ENCODE measurements at regions not wholly inside any gene's neighbourhood (a gene's known extent, or its start where the extent isn't known, plus 50 kb on each side); places are given as distances from the start of the nearest gene placed in this dataset.

DNA sequence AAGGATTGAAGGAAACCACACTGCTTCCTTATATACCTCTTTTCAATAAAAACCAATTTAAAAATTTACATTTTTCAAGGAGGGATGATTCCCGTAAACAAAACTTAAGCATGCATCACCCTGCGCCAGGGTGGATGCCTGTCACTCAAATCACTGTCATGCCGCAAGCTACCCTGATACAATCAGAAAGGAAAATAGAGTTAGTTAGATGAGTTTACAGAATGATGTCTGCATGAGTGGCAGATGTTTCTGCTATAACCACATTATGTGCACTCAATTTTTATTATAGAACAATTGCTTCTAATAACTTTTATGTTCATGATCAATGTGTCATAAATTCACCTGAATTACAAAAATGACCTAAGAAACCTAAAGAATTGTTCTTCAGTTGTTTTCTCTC is 123.4 kb upstream of the ADGRL4 start:
- Histone ChIP-seq H3K4me1 (ENCODE audit: control insufficient read depth in 2 of 3, insufficient read depth in 2 of 3, low read depth in 1 of 3, low read length in 3 of 3) (no peaks in the 10 kb centered on the region), H3K9ac (ENCODE audit: low read length in 3 of 3) (no peak overlapping the region), H3K27me3 (ENCODE audit: control insufficient read depth, insufficient read depth, low read length) (no peaks in the 10 kb centered on the region), H3K9me3 (ENCODE audit: control insufficient read depth in 2 of 3, insufficient read depth in 1 of 3, low read length in 3 of 3) (no peaks in the 10 kb centered on the region), H3K4me3 (ENCODE audit: low read length in 3 of 3) (no peak overlapping the region), H3K27ac (ENCODE audit: low read depth in 2 of 2, low read length in 2 of 2) (no peak overlapping the region), H3K36me3 (ENCODE audit: control insufficient read depth in 2 of 3, insufficient read depth in 3 of 3, low read length in 3 of 3) (no peaks in the 10 kb centered on the region)
- DNase-seq (no peak), FAIRE-seq (no peak)
- intact Hi-C loops (cut with DNase I) = no loop called here
- TF ChIP-seq, protein P1, sequence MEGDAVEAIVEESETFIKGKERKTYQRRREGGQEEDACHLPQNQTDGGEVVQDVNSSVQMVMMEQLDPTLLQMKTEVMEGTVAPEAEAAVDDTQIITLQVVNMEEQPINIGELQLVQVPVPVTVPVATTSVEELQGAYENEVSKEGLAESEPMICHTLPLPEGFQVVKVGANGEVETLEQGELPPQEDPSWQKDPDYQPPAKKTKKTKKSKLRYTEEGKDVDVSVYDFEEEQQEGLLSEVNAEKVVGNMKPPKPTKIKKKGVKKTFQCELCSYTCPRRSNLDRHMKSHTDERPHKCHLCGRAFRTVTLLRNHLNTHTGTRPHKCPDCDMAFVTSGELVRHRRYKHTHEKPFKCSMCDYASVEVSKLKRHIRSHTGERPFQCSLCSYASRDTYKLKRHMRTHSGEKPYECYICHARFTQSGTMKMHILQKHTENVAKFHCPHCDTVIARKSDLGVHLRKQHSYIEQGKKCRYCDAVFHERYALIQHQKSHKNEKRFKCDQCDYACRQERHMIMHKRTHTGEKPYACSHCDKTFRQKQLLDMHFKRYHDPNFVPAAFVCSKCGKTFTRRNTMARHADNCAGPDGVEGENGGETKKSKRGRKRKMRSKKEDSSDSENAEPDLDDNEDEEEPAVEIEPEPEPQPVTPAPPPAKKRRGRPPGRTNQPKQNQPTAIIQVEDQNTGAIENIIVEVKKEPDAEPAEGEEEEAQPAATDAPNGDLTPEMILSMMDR (IDR thresholded peaks at IDR 0.05; ENCODE audit: borderline replicate concordance, extremely low read depth, insufficient read depth) = no peak

DNA sequence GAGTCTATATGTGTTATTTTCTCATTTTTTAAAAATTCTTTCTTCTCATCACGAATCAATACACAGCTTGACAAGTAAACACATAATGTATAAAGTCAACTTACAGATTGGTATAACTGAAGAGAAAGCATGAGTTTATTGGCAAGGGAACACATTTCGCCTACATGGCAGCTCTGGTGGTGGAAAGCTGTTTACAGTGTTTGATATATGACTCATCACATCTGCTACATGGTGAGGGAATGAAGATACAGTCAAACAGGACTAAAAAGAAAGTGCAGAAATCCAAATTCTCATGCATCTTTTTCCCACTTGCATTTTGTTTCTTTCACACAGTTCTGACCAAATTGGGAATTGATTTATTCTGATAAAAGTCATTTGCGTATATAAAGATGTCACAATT is 122.2 kb upstream of the ADGRL4 start:
- FAIRE-seq = no peak

DNA sequence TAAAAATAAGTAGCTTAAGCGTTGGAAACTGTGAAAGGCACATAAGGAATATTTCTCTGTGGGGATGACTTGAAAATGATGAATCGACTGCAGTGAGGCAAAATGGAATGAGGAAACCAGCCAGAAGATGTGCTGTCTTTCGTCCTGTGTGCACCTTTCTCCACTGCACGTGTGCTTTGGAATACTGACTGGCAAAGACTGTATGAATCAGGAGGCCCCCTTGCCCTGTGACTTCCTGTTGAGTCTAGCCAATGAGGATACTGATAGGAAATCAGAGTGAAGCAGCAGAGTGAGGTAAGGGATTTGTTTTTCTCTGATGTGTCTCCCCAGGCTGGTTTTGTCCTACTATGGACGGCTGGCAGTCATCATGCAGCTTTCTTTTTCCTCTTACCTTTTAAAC is 118.2 kb upstream of the ADGRL4 start:
- Histone ChIP-seq H3K27ac (ENCODE audit: low read depth in 2 of 2, low read length in 2 of 2) (no peak overlapping the region), H3K27me3 (ENCODE audit: control insufficient read depth, insufficient read depth, low read length) (no peaks in the 10 kb centered on the region), H3K4me3 (ENCODE audit: low read length in 3 of 3) (no peak overlapping the region), H3K9ac (ENCODE audit: low read length in 3 of 3) (no peak overlapping the region), H3K9me3 (ENCODE audit: control insufficient read depth in 2 of 3, insufficient read depth in 1 of 3, low read length in 3 of 3) (no peaks in the 10 kb centered on the region), H3K36me3 (ENCODE audit: control insufficient read depth in 2 of 3, insufficient read depth in 3 of 3, low read length in 3 of 3) (no peaks in the 10 kb centered on the region), H3K4me1 (ENCODE audit: control insufficient read depth in 2 of 3, insufficient read depth in 2 of 3, low read depth in 1 of 3, low read length in 3 of 3) (no peaks in the 10 kb centered on the region)
- intact Hi-C loops (cut with DNase I) = no loop called here
- FAIRE-seq (no peak), DNase-seq (no peak)
- TF ChIP-seq, protein P1 (IDR thresholded peaks at IDR 0.05; ENCODE audit: borderline replicate concordance, extremely low read depth, insufficient read depth) = no peak

More for the DNA sequence above, 122.2 kb upstream of the ADGRL4 start:
- no peak for DNase-seq
- Histone ChIP-seq H3K4me3 (ENCODE audit: low read length in 3 of 3) (no peak overlapping the region), H3K36me3 (ENCODE audit: control insufficient read depth in 2 of 3, insufficient read depth in 3 of 3, low read length in 3 of 3) (no peaks in the 10 kb centered on the region), H3K27me3 (ENCODE audit: control insufficient read depth, insufficient read depth, low read length) (no peaks in the 10 kb centered on the region), H3K27ac (ENCODE audit: low read depth in 2 of 2, low read length in 2 of 2) (no peak overlapping the region), H3K9me3 (ENCODE audit: control insufficient read depth in 2 of 3, insufficient read depth in 1 of 3, low read length in 3 of 3) (no peaks in the 10 kb centered on the region), H3K4me1 (ENCODE audit: control insufficient read depth in 2 of 3, insufficient read depth in 2 of 3, low read depth in 1 of 3, low read length in 3 of 3) (no peaks in the 10 kb centered on the region), H3K9ac (ENCODE audit: low read length in 3 of 3) (no peak overlapping the region)
- intact Hi-C loops (cut with DNase I) = no loop called here
- TF ChIP-seq, protein P1 (IDR thresholded peaks at IDR 0.05; ENCODE audit: borderline replicate concordance, extremely low read depth, insufficient read depth) = no peak

DNA sequence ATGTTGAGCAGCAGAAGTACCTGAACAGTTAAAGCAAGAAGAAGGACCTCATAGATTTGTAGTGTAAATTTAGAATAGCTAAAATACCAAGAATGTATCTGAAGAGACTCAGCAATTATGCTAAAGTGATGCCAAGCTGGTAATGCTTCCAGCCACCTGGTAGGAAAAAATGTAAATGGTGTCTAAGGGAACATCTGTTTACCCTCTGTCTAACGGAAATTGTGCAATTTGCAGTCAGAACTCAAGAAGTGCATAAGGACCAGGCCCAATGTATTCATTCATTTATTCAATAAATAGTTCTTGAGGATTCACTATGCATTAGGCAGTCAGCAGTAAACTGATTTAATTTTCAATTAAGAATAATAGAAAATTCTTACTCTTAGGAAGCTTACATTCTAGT is 116.0 kb upstream of the ADGRL4 start:
- Histone ChIP-seq H3K27ac (ENCODE audit: low read depth in 2 of 2, low read length in 2 of 2) (no peak overlapping the region), H3K9me3 (ENCODE audit: control insufficient read depth in 2 of 3, insufficient read depth in 1 of 3, low read length in 3 of 3) (no peaks in the 10 kb centered on the region), H3K36me3 (ENCODE audit: control insufficient read depth in 2 of 3, insufficient read depth in 3 of 3, low read length in 3 of 3) (no peaks in the 10 kb centered on the region), H3K4me1 (ENCODE audit: control insufficient read depth in 2 of 3, insufficient read depth in 2 of 3, low read depth in 1 of 3, low read length in 3 of 3) (no peaks in the 10 kb centered on the region), H3K4me3 (ENCODE audit: low read length in 3 of 3) (no peak overlapping the region), H3K9ac (ENCODE audit: low read length in 3 of 3) (no peak overlapping the region), H3K27me3 (ENCODE audit: control insufficient read depth, insufficient read depth, low read length) (no peaks in the 10 kb centered on the region)
- no peak for DNase-seq
- intact Hi-C loops (cut with DNase I) = no loop called here
- FAIRE-seq = no peak
- TF ChIP-seq, protein P1 (IDR thresholded peaks at IDR 0.05; ENCODE audit: borderline replicate concordance, extremely low read depth, insufficient read depth) = no peak

Measured in kidney (tissue), 13 donors.